Astrocyte of the spinal cord (primary cell): ENCODE measurements at regions not wholly inside any gene's neighbourhood (a gene's known extent, or its start where the extent isn't known, plus 50 kb on each side); places are given as distances from the start of the nearest gene placed in this dataset.

Experiments used
- DNase-seq: peaks from one replicate; pipeline ENCODE4 v3.0.0; 2011; ENCODE audit warnings: low read depth, low spot score
- H3K4me3 ChIP-seq: 2 replicates; pipeline ENCODE4 v1.5.1; 2011; ENCODE audit warnings: low read depth, mild to moderate bottlenecking, low read length, moderate library complexity
- in situ Hi-C: cut with HindIII; loops from 2 replicates; pipeline ENCODE4 v1.10.0; 2017; ENCODE audit warnings: low sequenced_read_pairs
- TF ChIP-seq, protein P1 (sequence below): IDR thresholded peaks from 2 replicates; pipeline ENCODE4 v1.5.1; 2012; ENCODE audit warnings: low read depth, mild to moderate bottlenecking, low read length, inconsistent platforms

DNA sequence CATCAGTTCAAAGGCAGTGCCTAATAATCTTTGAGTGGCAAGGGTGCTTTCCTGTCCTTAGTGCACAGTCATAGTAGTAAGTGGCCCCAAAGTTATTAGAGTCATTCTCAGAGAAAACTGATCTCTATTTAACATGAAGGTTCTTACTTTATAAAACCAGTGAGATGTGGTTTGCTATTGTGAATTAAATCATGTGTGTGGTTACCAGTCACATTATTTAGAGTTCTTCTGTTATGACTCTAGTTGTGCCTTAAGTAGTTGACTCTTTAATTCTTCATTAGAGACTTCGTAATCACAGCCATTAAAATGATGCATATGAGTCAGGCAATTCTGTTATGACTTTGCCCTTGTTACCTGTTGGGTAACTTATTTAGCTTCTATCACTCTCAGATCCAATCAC lies 1392.9 kb upstream of the ACVR2A start:
- TF ChIP-seq, protein P1, sequence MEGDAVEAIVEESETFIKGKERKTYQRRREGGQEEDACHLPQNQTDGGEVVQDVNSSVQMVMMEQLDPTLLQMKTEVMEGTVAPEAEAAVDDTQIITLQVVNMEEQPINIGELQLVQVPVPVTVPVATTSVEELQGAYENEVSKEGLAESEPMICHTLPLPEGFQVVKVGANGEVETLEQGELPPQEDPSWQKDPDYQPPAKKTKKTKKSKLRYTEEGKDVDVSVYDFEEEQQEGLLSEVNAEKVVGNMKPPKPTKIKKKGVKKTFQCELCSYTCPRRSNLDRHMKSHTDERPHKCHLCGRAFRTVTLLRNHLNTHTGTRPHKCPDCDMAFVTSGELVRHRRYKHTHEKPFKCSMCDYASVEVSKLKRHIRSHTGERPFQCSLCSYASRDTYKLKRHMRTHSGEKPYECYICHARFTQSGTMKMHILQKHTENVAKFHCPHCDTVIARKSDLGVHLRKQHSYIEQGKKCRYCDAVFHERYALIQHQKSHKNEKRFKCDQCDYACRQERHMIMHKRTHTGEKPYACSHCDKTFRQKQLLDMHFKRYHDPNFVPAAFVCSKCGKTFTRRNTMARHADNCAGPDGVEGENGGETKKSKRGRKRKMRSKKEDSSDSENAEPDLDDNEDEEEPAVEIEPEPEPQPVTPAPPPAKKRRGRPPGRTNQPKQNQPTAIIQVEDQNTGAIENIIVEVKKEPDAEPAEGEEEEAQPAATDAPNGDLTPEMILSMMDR = no peak
- no peak overlapping the region for H3K4me3 ChIP-seq
- in situ Hi-C loops = no loop called here
- no peak for DNase-seq

DNA sequence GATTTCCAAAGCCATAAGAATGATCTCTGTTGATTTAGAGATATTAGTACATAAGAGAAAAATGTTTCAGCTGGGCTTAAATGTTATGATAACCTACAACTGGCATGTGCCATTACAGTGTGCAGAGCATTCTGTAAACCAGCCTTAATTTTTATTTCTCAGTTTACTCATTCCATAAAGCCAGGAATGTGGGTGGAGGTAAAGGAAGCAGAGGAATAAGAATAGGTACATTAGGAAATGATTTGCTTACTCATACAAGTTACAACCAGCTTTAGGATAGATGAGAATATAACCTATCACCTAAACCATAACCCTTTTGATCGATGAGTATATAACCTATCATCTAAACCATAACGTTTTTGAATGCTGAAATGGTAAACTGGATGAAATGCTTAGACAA lies 1394.7 kb upstream of the ACVR2A start:
- in situ Hi-C loops = no loop called here
- TF ChIP-seq, protein P1 = no peak
- no peak overlapping the region for H3K4me3 ChIP-seq
- DNase-seq = no peak

DNA sequence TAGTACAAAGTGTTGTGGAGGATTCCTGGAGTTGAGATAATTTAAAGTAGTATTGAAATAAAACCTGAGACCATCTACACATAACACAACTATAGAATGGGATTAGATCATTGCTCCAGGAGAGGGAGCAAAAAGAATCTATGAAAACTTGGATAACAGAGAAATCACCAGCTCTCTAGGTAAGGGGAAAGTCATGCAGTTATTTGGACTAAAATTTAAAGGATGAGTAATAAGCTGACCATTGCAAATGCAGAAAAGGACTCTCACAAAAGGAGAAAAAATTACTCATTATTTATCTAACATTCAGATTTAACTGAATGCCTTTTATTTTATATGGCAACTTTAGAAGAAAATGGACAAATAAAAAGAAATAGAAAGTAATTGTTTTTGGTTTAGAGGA lies 1399.8 kb upstream of the ACVR2A start:
- H3K4me3 ChIP-seq = no peak overlapping the region
- in situ Hi-C loops = no loop called here
- DNase-seq = no peak
- TF ChIP-seq, protein P1 = no peak

DNA sequence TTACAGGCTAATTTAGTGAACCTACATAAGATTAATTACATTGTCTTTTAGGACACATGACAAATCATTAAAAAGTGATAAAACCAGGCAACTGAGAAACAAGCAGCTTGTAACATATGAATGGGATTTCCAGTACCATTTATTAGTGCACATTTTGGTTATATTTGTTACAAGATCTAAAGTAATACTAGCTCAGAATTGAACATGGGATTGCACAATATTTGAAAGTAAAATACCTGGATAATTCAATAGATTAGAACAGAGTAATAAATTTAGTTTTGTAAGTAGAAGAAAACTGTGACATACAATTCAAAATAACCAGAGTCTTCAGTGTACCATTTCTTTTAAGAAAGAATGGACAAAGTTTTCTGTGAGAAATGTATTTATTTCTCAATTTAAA lies 1400.7 kb upstream of the ACVR2A start:
- TF ChIP-seq, protein P1 = no peak

DNA sequence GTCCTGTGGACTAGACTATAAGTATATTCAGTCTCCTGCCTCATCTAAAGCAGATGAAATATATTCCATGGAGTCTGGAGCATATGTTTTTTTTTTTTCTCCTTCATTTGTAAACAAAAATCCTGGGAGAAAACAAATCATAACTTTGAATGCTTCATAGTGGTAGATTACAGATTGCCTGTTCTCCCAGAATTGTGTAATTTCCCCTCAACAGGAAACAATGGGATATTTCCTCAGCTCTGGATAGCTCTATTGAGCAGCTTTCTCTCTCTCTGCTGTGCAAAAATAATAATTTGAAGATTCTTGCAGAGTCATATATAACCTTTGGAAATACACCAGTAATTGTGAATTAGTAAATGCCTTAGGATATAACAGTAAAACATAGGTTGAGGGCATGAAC lies 1406.6 kb upstream of the ACVR2A start:
- no peak overlapping the region for H3K4me3 ChIP-seq
- TF ChIP-seq, protein P1 = no peak
- in situ Hi-C loops = no loop called here
- DNase-seq = no peak

More for the DNA sequence above, 1400.7 kb upstream of the ACVR2A start:
- no peak for DNase-seq
- in situ Hi-C loops = no loop called here
- no peak overlapping the region for H3K4me3 ChIP-seq

DNA sequence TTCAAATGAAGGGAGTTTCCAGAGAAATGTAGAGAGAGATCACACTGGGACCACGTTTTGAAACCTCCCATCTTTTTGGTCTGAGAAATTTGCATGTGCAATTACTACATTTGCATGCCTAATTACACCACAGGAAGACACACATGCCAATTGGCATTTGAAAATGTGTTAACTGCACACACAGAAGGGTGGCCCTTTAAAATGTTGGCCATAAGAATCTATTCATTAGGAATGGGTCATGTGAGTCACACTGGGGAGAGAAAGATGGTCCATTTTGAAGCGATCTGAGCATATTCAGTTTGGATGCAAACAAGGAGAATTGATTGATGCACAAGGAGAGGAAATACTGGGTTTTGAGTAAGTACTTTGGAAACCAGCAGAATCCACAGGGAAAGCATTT lies 1407.1 kb upstream of the ACVR2A start:
- no peak overlapping the region for H3K4me3 ChIP-seq
- no peak for DNase-seq
- TF ChIP-seq, protein P1 = no peak
- in situ Hi-C loops = no loop called here
